ENCODE measurements at regions not wholly inside any gene's neighbourhood (a gene's known extent, or its start where the extent isn't known, plus 50 kb on each side); places are given as distances from the start of the nearest gene placed in this dataset.

DNA sequence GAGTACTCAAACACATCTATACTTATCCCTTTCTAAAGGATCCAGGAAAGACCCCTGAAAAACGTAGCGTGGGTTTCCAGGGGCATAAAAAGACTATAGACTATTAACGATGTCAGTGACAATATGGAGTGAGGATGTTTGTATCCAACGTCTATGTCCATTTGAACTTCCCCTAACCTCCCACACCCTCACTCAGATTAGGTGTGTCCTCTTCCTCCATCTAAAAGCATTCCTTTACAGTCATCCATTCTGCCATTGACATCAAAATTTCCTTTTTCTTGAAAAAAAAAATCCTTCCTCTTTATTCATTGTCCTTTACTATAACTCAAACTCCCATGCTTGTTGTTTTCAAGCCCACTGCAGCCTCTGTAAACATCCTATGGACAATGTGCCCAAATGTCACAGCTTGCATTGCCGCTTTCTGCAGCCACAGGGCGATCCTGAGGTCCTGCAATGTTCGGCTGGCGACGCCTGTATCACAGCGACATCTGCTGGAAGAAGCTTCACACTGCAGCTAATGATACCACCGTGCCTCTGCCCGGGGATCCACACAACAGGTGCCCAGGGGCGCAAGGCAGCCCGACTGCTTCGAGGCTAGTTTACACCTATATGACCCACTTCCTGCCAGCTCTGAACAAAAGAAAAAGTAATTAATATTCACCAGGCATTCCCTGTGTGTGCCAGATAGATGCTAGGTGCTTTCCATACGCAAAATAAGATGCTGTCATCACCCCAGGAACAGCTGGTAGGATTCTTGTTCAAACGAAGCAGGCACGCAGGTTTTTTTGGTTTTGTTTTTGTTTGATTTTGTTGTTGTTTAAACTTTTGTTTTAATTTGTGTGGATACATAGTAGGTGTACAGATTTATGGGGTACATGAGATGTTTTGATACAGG lies 267.9 kb upstream of the GHITM start:
- no peak overlapping the region for H3K4me3 ChIP-seq (ENCODE audit: low read depth, low read length)
- TF ChIP-seq, protein P1, sequence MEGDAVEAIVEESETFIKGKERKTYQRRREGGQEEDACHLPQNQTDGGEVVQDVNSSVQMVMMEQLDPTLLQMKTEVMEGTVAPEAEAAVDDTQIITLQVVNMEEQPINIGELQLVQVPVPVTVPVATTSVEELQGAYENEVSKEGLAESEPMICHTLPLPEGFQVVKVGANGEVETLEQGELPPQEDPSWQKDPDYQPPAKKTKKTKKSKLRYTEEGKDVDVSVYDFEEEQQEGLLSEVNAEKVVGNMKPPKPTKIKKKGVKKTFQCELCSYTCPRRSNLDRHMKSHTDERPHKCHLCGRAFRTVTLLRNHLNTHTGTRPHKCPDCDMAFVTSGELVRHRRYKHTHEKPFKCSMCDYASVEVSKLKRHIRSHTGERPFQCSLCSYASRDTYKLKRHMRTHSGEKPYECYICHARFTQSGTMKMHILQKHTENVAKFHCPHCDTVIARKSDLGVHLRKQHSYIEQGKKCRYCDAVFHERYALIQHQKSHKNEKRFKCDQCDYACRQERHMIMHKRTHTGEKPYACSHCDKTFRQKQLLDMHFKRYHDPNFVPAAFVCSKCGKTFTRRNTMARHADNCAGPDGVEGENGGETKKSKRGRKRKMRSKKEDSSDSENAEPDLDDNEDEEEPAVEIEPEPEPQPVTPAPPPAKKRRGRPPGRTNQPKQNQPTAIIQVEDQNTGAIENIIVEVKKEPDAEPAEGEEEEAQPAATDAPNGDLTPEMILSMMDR (IDR thresholded peaks at IDR 0.05; ENCODE audit: control insufficient read depth, extremely low read depth, insufficient read depth): peak; percentile 96
- DNase-seq (ENCODE audit: low read depth): peak; percentile 41

DNA sequence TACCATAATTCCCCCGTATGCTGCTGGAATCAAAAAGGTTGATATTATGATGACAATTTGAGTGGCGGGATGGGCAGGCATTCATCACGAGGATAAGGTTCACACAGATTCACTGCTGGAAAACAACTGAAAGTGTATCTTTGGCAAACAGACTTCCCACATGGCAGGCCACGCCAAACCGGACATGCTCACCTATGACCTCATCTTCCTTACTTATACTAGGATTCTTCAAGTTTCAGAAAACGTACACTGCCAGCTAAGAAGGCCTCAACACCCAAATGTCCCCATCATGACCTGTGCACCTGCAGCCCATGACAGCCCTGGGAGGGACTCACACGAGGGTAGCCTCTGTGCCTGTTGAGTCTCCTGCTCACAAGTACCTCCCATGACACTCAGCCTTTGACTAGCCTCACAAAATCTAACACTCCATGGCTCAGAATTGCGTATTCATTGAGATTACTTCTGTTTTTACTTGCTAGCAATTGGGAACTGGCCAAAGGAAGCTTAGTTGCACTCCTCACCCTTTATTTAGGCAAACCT lies 259.0 kb upstream of the GHITM start:
- DNase-seq (ENCODE audit: low read depth): no peak
- TF ChIP-seq, protein P1 (IDR thresholded peaks at IDR 0.05; ENCODE audit: control insufficient read depth, extremely low read depth, insufficient read depth): no peak

DNA sequence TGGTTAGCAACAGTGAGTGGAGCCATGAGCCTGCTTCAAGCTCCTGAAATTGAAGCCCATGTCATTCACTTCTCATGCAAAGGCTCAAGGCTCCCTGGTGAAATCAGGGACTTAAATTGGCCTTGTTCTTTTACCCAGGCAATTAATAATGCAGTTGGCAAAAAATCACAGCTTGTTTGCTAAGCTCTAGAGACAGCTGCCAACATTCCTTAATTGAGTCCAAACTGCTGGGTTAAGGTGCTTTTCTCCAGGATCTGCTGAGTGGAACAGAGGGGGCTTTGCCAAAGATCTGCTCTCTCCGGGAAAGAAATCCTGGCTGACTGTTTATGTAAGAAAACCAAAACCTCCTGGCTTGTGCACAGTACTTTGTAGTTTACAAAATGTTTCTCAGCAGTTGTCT lies 257.6 kb upstream of the GHITM start:
- H3K4me3 ChIP-seq (ENCODE audit: low read depth, low read length): no peak overlapping the region
- TF ChIP-seq, protein P1 (IDR thresholded peaks at IDR 0.05; ENCODE audit: control insufficient read depth, extremely low read depth, insufficient read depth): no peak
- DNase-seq (ENCODE audit: low read depth): peak; percentile 91

More for the DNA sequence above, 259.0 kb upstream of the GHITM start:
- H3K4me3 ChIP-seq (ENCODE audit: low read depth, low read length): no peak overlapping the region

DNA sequence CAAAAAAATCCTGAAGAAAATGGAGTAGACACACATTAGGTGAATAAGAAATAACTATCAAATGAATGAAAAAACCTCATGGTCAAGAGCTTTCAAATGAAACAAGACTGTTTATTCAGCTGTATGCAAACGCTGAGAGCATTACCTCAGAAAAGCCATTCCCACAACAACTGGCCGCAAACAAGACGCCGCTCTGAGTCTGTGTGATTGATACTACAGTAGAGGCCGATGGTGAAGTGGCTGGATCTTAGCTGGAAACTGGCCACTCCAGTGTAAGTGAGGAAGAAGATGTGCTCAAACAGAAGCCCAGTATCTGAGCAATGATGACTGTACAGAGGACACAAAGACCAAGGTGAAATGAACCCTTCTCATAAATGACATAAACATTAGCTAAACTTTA lies 252.4 kb upstream of the GHITM start:
- TF ChIP-seq, protein P1 (IDR thresholded peaks at IDR 0.05; ENCODE audit: control insufficient read depth, extremely low read depth, insufficient read depth): no peak
- DNase-seq (ENCODE audit: low read depth): no peak
- no peak overlapping the region for H3K4me3 ChIP-seq (ENCODE audit: low read depth, low read length)

DNA sequence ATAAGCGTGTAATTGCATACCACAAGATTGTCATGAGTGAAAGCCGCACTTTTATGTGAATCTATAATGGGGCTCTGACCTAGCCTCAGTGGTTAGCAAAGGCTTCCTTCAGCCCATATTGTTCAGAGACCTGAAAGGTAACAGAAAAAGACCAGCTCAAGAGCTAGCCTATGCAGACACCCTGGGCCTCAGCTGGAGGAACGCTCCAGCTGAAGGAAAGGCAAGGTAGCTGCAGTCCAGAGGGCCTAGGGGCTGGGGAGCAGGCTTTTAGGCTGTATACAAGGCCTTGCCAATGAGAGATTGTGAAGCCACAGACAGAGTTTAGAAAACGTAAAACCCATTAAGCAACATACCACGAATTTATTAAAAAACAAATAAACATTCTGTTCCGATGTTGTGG lies 246.6 kb upstream of the GHITM start:
- TF ChIP-seq, protein P1 (IDR thresholded peaks at IDR 0.05; ENCODE audit: control insufficient read depth, extremely low read depth, insufficient read depth): no peak
- no peak overlapping the region for H3K4me3 ChIP-seq (ENCODE audit: low read depth, low read length)
- DNase-seq (ENCODE audit: low read depth): no peak

DNA sequence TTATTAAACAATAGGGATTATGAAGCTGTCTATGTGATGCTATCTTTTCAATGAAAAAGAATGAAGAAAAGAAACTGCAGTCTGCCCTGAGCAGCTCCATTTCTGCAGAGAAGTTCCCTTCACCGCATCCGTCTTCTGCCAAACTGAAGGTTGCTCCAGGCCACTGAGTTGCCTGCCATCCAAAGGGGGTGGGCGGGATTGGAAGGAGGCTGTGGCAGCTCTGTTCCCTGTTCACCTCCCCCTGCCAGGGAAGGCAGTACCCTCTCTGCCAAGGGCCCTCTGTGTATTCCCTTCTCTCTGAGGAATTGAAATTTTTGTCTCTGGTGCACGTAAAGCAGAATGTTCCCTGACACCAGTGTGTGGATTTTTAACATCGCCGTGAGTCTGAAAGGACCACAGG lies 243.1 kb upstream of the GHITM start:
- DNase-seq (ENCODE audit: low read depth): no peak
- TF ChIP-seq, protein P1 (IDR thresholded peaks at IDR 0.05; ENCODE audit: control insufficient read depth, extremely low read depth, insufficient read depth): no peak
- no peak overlapping the region for H3K4me3 ChIP-seq (ENCODE audit: low read depth, low read length)
